Thyroid gland (tissue), 4 donors: ENCODE measurements at regions not wholly inside any gene's neighbourhood (a gene's known extent, or its start where the extent isn't known, plus 50 kb on each side); places are given as distances from the start of the nearest gene placed in this dataset.

Experiments used
- POLR2A ChIP-seq, 2 donors: fragments of 450-650 bp; IDR thresholded peaks; one replicate each; pipeline ENCODE4 v1.6.1; 2017; ENCODE audit warnings: antibody characterized with exemption in 2 of 2, mild to moderate bottlenecking in 2 of 2, moderate library complexity in 1 of 2
- TF ChIP-seq, protein P1 (sequence below), 6 experiments: fragments of 200-600 bp in 3 of 6; fragments of 450-650 bp in 3 of 6; sonication (generic) in 3 of 6; IDR thresholded peaks; one replicate each; pipeline ENCODE4 v1.5.1; 2016 to 2019; ENCODE audit warnings: antibody characterized with exemption in 6 of 6, mild to moderate bottlenecking in 2 of 6, inconsistent platforms in 1 of 6, moderate library complexity in 1 of 6

DNA sequence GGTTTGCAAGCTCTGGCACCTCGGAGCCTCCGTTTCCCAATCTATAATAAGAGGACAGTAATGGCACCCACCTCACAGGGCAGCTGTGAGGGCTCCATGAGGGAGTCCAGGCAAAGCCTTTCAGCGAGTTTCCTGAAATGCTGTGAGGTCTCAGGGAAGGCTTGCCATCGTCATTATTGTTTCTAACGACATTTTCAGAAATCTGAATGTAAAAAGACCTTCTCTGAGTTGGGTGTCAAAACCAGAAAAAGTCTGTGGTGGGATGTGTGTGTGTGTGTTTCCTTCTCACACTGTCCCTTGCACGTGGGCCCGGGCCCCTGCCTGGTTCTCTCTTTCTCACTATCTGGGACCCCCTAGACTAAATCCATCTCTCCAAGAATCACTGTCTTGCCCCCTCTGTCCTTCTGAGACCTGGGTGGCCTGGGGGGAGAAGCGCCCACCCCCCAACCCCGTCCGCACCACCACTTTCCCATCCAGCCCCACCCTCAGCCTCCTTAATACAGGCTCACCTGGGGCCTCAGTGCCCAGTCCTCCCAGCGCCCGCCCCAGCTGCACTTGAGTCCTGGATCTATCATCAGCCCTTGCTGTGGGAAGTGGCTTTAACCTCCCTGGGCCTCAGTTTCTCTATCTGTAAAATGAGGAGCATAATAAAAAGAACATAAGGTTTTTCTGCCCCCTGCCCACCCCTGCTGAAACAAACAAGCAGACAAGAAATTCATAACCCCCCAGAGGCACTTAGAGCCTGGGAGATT lies 180.3 kb downstream of the C9orf50 start:
- TF ChIP-seq, protein P1, sequence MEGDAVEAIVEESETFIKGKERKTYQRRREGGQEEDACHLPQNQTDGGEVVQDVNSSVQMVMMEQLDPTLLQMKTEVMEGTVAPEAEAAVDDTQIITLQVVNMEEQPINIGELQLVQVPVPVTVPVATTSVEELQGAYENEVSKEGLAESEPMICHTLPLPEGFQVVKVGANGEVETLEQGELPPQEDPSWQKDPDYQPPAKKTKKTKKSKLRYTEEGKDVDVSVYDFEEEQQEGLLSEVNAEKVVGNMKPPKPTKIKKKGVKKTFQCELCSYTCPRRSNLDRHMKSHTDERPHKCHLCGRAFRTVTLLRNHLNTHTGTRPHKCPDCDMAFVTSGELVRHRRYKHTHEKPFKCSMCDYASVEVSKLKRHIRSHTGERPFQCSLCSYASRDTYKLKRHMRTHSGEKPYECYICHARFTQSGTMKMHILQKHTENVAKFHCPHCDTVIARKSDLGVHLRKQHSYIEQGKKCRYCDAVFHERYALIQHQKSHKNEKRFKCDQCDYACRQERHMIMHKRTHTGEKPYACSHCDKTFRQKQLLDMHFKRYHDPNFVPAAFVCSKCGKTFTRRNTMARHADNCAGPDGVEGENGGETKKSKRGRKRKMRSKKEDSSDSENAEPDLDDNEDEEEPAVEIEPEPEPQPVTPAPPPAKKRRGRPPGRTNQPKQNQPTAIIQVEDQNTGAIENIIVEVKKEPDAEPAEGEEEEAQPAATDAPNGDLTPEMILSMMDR (IDR thresholded peaks at IDR 0.05), result no peak
- no peak for TF ChIP-seq POLR2A (IDR thresholded peaks at IDR 0.05)
